ENCODE measurements at regions not wholly inside any gene's neighbourhood (a gene's known extent, or its start where the extent isn't known, plus 50 kb on each side); places are given as distances from the start of the nearest gene placed in this dataset.

DNA sequence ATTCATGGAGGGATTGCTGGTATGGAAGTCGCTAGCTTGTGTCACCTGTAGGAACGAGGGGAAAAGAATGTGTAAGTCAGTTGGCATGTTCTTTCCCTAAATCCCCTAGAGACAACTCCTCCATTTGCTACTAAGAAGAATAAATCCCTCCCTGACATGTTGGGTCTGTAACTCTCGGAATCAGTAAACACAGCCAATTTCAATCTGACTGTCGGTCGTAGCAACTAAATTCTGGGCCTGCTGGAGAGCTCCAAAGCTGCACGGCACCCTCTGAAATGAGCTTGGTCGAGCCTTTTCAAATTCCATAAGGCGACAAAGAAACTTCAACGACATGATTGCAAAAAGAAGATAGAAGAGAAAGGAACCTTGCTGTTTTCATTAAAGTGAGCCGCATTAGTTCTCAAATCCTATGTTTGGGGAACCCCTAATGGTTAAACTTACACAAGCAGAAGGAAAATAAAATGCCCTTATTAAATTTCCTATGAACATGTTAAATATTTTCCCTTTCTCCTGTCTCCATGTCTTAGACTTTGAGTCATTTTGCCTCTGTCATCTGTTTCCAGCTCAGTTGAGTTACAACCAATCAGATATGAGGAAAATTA, 735.8 kb upstream of the WWC1 start:
- DNase-seq (ENCODE audit: extremely low read depth, low read depth, low spot score): no peak

GRCh38 chr5:167557359-167557758, 734.1 kb upstream of the WWC1 start:
- DNase-seq (ENCODE audit: extremely low read depth, low read depth, low spot score): no peak

DNA sequence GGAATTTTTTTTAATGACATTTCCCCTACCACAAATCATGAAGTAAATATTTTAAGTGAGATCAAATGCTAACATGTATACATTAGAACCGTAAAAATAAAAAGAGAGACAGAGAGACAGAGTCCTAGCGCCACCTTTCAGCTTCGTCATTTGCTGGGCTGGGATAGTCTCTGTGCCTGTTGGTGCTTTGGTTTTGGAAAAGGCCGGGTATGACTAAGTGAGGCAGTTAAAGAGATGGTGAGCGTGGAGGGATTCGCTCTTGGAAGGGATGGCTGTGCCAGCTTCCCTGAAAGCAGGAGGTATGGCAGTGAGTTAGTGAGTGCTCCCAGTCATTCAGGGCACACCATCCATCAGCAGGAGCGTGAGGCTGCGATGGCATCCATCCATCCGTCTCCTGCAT, 729.6 kb upstream of the WWC1 start:
- no peak for DNase-seq (ENCODE audit: extremely low read depth, low read depth, low spot score)

- no peak for DNase-seq (ENCODE audit: extremely low read depth, low read depth, low spot score)
Observed at GRCh38 chr5:167564275-167564674, 727.2 kb upstream of the WWC1 start.

GRCh38 chr5:167565189-167565954, 726.1 kb upstream of the WWC1 start:
- no peak for DNase-seq (ENCODE audit: extremely low read depth, low read depth, low spot score)

- DNase-seq (ENCODE audit: extremely low read depth, low read depth, low spot score): no peak
Observed at GRCh38 chr5:167570431-167570830, 721.0 kb upstream of the WWC1 start.

- DNase-seq (ENCODE audit: extremely low read depth, low read depth, low spot score): no peak
Observed at GRCh38 chr5:167571824-167572223, 719.6 kb upstream of the WWC1 start.

DNA sequence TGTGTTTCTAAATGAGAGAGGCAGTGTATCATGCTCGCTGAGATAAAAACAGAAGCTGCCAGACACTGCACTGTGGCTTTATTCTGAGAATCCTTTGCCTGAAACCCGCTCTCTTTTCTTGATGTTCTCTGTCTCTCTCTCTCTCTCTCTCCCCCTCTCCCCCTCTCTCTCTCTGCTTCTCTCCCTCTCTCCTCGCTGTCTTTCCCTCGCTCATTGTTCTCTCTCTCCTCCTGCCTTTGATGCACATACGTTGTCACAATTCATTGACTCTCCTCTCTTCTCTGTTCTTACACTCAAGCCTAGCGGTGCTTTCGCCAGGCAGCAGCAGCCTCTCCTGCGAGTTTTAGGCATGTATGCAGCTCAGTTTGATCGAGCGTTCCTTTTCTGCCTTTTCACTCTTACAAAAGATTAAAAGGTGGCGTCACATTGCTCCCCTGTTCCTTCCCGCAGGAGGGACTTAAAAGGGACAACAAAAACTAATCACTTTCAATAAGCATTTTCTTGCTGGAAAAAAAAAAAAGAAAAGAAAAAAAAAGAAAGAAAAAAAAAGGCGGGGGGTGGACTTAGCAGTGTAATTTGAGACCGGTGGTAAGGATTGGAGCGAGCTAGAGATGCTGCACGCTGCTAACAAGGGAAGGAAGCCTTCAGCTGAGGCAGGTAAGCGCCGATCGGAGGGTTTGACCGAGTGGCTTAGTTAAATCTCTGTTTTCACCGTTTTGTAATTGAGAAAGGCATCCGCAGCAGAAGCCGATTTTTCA, 717.9 kb upstream of the WWC1 start:
- no peak for DNase-seq (ENCODE audit: extremely low read depth, low read depth, low spot score)

GRCh38 chr5:167574464-167574863, 717.0 kb upstream of the WWC1 start:
- no peak for DNase-seq (ENCODE audit: extremely low read depth, low read depth, low spot score)

GRCh38 chr5:167575330-167575729, 716.1 kb upstream of the WWC1 start:
- DNase-seq (ENCODE audit: extremely low read depth, low read depth, low spot score): no peak

DNA sequence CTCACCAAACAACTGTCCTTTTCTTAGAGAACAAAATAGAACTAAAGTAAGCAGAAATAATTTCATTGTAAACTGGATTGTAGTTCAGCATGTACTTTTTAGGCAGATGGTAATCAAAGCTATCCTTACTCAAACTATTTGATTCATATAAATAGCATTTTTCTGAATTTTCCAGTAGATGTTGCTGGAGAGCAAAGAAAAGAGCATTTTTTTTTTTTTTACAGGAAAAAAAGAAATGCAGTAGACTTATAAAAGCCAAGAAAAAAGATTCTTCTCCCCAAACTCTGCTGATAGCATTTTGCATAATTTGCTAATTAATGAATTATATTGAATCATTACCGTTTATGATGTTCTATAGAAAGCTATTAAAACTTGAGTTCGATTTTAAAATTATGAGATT, 715.3 kb upstream of the WWC1 start:
- no peak for DNase-seq (ENCODE audit: extremely low read depth, low read depth, low spot score)

DNA sequence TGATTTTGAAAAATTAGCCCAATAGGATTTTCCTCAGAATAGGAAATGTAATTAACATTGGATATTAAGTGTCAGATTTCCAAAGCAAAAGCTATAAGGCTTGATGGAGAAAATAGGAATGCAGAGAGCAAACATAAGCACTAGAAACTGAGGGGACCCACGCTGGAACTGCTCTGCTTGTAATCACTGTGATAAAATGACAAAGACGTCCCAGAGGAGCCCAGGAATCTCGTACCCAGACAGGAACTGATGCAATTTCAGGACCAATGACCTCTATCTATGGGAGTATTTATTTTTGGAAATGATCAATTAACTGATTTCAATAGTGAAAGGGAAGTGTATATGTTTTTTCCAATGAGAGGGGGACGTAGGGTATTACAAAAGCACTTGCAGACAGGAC, 714.5 kb upstream of the WWC1 start:
- no peak for DNase-seq (ENCODE audit: extremely low read depth, low read depth, low spot score)

- DNase-seq (ENCODE audit: extremely low read depth, low read depth, low spot score): no peak
Observed at GRCh38 chr5:167577616-167578015, 713.8 kb upstream of the WWC1 start.

DNA sequence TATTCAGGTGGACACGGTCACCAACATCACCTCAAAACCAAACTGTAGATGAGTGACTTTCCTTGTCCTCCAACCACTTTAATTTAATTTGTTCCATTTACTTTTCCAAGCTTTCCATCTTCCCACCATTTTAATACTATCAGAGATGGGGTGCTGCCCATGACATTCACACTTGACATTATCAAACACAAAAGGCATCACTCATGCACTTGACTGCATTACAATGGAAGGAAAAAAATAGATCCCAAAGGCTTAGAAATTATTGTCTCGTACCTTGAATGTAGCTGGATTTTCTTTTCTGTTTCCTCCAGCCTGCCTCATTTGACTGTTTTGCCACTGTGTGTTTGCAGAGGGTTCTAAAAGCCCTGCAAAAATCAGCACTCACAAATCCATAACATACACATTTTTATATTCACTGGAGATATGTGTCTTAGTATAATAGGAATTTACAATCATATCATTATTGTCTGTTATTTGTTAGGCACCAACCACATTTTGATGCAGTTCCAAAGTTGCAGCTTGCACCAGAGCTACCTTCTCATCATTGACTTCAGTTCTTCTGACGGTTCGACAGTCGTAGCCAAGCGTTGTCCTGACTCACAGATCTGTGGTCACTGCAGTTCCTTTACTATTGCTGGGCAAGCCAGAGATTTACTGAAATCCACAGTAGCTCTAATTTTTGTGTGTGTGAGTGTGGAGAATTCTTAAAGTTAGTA, 712.3 kb upstream of the WWC1 start:
- DNase-seq (ENCODE audit: extremely low read depth, low read depth, low spot score): no peak

GRCh38 chr5:167579693-167580055, 711.8 kb upstream of the WWC1 start:
- no peak for DNase-seq (ENCODE audit: extremely low read depth, low read depth, low spot score)

DNA sequence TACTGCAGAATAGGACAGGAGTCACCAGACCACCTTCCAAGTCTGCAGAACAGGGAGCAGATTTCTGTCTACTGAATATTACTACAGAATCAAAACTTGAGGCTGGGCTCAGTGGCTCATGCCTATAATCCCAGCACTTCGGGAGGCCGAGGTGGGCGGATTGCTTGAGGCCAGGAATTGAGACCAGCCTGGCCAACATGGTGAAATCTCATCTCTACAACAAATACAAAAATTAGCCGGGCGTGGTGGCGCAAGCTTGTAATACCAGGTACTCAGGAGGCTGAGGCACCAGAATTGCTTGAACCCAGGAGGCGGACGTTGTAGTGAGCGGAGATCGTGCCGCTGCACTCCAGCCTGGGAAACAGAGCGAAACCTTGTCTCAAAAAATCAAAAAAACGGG, 710.8 kb upstream of the WWC1 start:
- no peak for DNase-seq (ENCODE audit: extremely low read depth, low read depth, low spot score)

DNA sequence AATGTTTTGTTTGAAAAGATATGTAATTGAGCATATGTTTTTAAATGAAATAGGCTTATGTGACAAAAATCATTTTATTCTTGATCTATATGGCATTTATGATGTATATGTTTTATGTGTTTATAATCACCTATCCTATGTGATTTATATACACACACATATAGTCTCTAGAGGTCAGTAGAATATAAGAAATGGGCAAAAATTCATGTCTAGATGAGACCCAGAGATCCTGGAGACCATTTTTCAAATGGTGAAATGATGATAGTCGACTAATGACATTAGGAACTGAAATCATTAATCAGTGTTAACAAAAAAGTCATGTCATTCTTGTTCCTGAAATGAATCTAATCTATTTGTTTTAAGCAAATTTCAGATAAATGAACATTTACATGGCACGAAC, 709.2 kb upstream of the WWC1 start:
- DNase-seq (ENCODE audit: extremely low read depth, low read depth, low spot score): no peak

DNA sequence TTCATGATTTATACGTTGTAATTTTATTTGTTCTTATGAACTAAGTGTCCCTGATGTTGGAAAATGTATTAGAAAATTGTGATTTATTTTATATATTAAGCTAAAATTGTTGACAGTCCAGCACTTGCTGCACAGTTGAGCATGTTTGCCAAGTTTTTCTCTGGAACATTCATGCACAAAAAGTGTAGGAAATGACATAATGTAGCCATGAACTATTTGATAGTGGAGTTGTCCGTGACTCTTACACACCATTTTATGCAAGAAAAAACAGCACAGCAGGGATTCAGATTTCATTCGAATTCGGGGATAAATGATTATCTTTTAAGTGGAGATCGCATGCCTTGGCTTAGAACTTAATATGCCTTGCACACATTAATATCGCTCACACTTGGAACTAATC, 708.6 kb upstream of the WWC1 start:
- DNase-seq (ENCODE audit: extremely low read depth, low read depth, low spot score): no peak

DNA sequence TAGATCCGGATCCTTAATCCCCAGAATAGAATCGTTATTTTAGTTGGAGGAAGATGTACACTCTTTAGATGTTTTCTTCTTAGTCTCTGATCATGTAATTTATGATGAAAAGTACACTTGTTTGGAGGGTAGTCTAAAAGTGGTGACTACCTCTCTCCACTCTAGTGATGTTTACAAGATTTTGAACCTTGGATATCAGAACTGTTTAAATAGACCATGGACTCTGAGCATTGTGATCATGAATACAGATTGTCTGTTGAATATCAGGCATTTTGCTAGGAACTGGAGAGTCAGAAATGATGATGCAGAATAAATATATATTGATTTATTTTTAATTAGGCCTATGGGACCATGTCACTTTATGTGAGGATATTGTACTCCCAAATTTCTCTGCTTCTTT, 706.3 kb upstream of the WWC1 start:
- no peak for DNase-seq (ENCODE audit: extremely low read depth, low read depth, low spot score)

GRCh38 chr5:167587772-167588437, 703.5 kb upstream of the WWC1 start:
- no peak for DNase-seq (ENCODE audit: extremely low read depth, low read depth, low spot score)

- no peak for DNase-seq (ENCODE audit: extremely low read depth, low read depth, low spot score)
Observed at GRCh38 chr5:167592114-167592513, 699.3 kb upstream of the WWC1 start.
